ENCODE measurements at regions not wholly inside any gene's neighbourhood (a gene's known extent, or its start where the extent isn't known, plus 50 kb on each side); places are given as distances from the start of the nearest gene placed in this dataset.

GRCh38 chr14:87257421-87257820, 735.6 kb downstream of the GALC start:
- TF ChIP-seq CTCF (IDR thresholded peaks at IDR 0.05; ENCODE audit: extremely low read depth in 1 of 2, insufficient read depth in 1 of 2, low read depth in 1 of 2, low read length in 2 of 2), result no peak
- TF ChIP-seq JUN (IDR thresholded peaks at IDR 0.05; ENCODE audit: borderline replicate concordance, insufficient read depth, insufficient read length, low read depth), result no peak
- no peak for TF ChIP-seq EZH2 (IDR thresholded peaks at IDR 0.05; ENCODE audit: borderline replicate concordance, low read depth, low read length, severe bottlenecking)
